Suprapubic skin (tissue), 4 donors: ENCODE measurements at regions not wholly inside any gene's neighbourhood (a gene's known extent, or its start where the extent isn't known, plus 50 kb on each side); places are given as distances from the start of the nearest gene placed in this dataset.

Source experiments
- CTCF ChIP-seq, 2 donors: fragments of 200-600 bp in 1 of 2; fragments of 450-650 bp in 1 of 2; sonication (generic) in 1 of 2; IDR thresholded peaks; one replicate each; pipeline ENCODE4 v1.5.1; 2016 to 2019; ENCODE audit warnings: antibody characterized with exemption in 2 of 2, mild to moderate bottlenecking in 1 of 2, moderate library complexity in 1 of 2
- POLR2A ChIP-seq, 2 donors: fragments of 450-650 bp; IDR thresholded peaks; one replicate each; pipeline ENCODE4 v1.6.1; 2017; ENCODE audit warnings: antibody characterized with exemption in 2 of 2, mild to moderate bottlenecking in 2 of 2, moderate library complexity in 2 of 2
- POLR2AphosphoS5 ChIP-seq, 3 donors: sonication (generic); formaldehyde crosslinking; IDR thresholded peaks; one replicate each; pipeline ENCODE4 v1.6.1; 2017; ENCODE audit warnings: antibody characterized with exemption in 3 of 3

DNA sequence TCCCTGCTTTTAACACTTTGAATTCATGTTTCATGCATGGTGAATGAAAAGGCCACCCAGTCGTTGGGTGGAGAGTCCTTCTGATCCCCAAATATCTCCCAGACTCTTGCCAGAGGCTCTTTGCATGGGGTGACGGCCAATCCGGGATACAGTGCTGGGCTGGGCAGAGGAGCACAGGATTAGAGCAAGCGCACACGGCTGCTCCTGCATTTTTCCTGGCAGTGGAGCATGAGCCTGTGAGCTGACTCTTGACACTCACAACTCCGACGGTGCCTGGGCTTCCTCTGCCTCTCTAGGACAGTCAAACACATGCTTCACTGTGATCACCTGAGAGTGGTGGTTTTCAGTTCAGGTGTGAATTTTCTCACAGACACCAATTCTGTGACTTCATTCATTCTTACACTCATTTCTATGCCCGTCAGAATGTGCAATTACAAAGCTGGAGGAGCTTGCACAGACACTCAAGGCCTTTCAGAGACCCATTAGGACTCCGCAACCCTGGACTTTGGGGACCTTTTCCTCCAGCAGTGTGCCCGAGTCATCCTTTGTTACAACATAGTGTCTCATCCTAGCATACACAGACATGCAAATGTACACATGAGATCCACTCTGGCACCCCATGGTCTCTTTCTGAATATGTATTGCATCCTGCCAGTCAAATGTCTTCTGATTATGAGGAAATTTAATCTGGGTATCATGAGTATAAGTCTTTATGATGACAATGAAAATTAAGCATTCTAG, 206.6 kb downstream of the ICE1 start:
- no peak for TF ChIP-seq CTCF (IDR thresholded peaks at IDR 0.05)
- no peak for TF ChIP-seq POLR2AphosphoS5 (IDR thresholded peaks at IDR 0.05)
- TF ChIP-seq POLR2A (IDR thresholded peaks at IDR 0.05) = no peak
